ENCODE measurements at regions not wholly inside any gene's neighbourhood (a gene's known extent, or its start where the extent isn't known, plus 50 kb on each side); places are given as distances from the start of the nearest gene placed in this dataset.
"Not testable (repeated sequence)": the region's sequence is repeated elsewhere in the genome, so short reads cannot be mapped to it uniquely, and the experiment has no call there.

GRCh38 chr4:134501973-134502643 is 300.5 kb upstream of the PABPC4L start:
- TF ChIP-seq, protein P1, sequence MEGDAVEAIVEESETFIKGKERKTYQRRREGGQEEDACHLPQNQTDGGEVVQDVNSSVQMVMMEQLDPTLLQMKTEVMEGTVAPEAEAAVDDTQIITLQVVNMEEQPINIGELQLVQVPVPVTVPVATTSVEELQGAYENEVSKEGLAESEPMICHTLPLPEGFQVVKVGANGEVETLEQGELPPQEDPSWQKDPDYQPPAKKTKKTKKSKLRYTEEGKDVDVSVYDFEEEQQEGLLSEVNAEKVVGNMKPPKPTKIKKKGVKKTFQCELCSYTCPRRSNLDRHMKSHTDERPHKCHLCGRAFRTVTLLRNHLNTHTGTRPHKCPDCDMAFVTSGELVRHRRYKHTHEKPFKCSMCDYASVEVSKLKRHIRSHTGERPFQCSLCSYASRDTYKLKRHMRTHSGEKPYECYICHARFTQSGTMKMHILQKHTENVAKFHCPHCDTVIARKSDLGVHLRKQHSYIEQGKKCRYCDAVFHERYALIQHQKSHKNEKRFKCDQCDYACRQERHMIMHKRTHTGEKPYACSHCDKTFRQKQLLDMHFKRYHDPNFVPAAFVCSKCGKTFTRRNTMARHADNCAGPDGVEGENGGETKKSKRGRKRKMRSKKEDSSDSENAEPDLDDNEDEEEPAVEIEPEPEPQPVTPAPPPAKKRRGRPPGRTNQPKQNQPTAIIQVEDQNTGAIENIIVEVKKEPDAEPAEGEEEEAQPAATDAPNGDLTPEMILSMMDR (IDR thresholded peaks at IDR 0.05; ENCODE audit: insufficient read depth, low read length, poor library complexity, severe bottlenecking): no peak
- no peak for TF ChIP-seq EZH2phosphoT487 (conservative IDR thresholded peaks at IDR 0.05; ENCODE audit: low read length)
- Histone ChIP-seq H3F3A (ENCODE audit: insufficient read depth) (no peaks in the 10 kb centered on the region), H2AFZ (ENCODE audit: low read depth, low read length, severe bottlenecking) (no peak overlapping the region)

DNA sequence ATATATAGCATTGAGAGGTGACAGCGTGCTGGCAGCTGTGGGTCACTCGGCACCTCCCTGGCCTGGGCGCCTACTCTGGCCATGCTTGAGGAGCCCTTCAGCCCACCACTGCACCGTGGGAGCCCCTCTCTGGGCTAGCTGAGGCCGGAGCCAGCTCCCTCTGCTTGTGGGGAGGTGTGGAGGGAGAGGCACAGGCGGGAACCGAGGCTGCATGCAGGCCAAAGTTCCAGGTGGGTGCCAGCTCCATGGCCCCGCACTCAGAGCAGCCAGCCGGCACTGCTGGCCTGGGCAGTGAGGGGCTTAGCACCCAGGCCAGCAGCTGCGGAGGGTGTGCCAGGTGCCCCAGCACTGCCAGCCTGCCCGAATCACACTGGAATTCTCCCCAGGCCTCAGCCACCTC is 299.9 kb upstream of the PABPC4L start:
- H3K9ac ChIP-seq (ENCODE audit: low read length); H3K36me3 ChIP-seq (ENCODE audit: low read length); H2AFZ ChIP-seq (ENCODE audit: low read depth, low read length, severe bottlenecking); H3K9me3 ChIP-seq (ENCODE audit: insufficient read depth, low read length); H3K4me2 ChIP-seq (ENCODE audit: low read depth, low read length, poor library complexity, severe bottlenecking); H3F3A ChIP-seq (ENCODE audit: insufficient read depth); H4K20me1 ChIP-seq (ENCODE audit: low read depth, low read length); H3K79me2 ChIP-seq (ENCODE audit: insufficient read depth, low read length); H3K4me3 ChIP-seq (ENCODE audit: insufficient read depth, low read length, poor library complexity, severe bottlenecking); H3K9me2 ChIP-seq (replicated peaks; ENCODE audit: insufficient read depth, low read length); H3K27me3 ChIP-seq (ENCODE audit: low read length); H3K27ac ChIP-seq (ENCODE audit: low read depth, low read length): not testable (repeated sequence)

More at GRCh38 chr4:134501973-134502643, 300.5 kb upstream of the PABPC4L start:
- H3K27ac ChIP-seq (ENCODE audit: low read depth, low read length): no peak overlapping the region
- no peaks in the 10 kb centered on the region for H4K20me1 ChIP-seq (ENCODE audit: low read depth, low read length)
- no peaks in the 10 kb centered on the region for H3K9me3 ChIP-seq (ENCODE audit: insufficient read depth, low read length)
- H3K4me2 ChIP-seq (ENCODE audit: low read depth, low read length, poor library complexity, severe bottlenecking): no peak overlapping the region
- H3K36me3 ChIP-seq (ENCODE audit: low read length): no peaks in the 10 kb centered on the region
- H3K9me2 ChIP-seq (replicated peaks; ENCODE audit: insufficient read depth, low read length): no peaks in the 10 kb centered on the region
- no peaks in the 10 kb centered on the region for H3K27me3 ChIP-seq (ENCODE audit: low read length)
- no peak overlapping the region for H3K9ac ChIP-seq (ENCODE audit: low read length)
- no peaks in the 10 kb centered on the region for H3K79me2 ChIP-seq (ENCODE audit: insufficient read depth, low read length)
- no peak overlapping the region for H3K4me3 ChIP-seq (ENCODE audit: insufficient read depth, low read length, poor library complexity, severe bottlenecking)

DNA sequence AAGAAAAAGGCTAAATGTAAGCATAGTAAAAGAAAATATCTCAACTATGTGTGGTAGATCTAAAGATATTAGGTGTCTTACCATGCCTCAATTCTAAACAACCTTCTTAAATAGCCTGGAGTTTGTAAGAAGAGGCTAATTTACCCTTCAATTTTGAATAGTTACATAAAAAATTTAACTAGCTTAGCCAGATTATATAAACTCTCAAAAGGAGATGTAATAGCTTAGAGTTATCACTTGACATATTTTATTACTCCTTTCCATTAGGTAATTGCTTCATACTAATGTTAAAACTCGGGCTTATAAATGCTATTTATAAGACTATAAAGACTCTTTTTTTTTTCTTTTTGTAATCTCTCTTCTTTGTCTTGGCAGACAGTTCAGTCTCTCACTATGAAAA is 297.5 kb upstream of the PABPC4L start:
- Histone ChIP-seq H4K20me1 (ENCODE audit: low read depth, low read length) (no peaks in the 10 kb centered on the region), H3K79me2 (ENCODE audit: insufficient read depth, low read length) (no peaks in the 10 kb centered on the region), H3K9me2 (replicated peaks; ENCODE audit: insufficient read depth, low read length) (no peaks in the 10 kb centered on the region), H3K9me3 (ENCODE audit: insufficient read depth, low read length) (no peaks in the 10 kb centered on the region), H3F3A (ENCODE audit: insufficient read depth) (no peaks in the 10 kb centered on the region), H3K36me3 (ENCODE audit: low read length) (no peaks in the 10 kb centered on the region), H3K9ac (ENCODE audit: low read length) (no peak overlapping the region), H2AFZ (ENCODE audit: low read depth, low read length, severe bottlenecking) (no peak overlapping the region), H3K27ac (ENCODE audit: low read depth, low read length) (no peak overlapping the region), H3K4me2 (ENCODE audit: low read depth, low read length, poor library complexity, severe bottlenecking) (no peak overlapping the region), H3K27me3 (ENCODE audit: low read length) (no peaks in the 10 kb centered on the region), H3K4me3 (ENCODE audit: insufficient read depth, low read length, poor library complexity, severe bottlenecking) (no peak overlapping the region)
- TF ChIP-seq, protein P1 (IDR thresholded peaks at IDR 0.05; ENCODE audit: insufficient read depth, low read length, poor library complexity, severe bottlenecking): no peak
- no peak for TF ChIP-seq EZH2phosphoT487 (conservative IDR thresholded peaks at IDR 0.05; ENCODE audit: low read length)

- no peaks in the 10 kb centered on the region for H3K9me3 ChIP-seq (ENCODE audit: insufficient read depth, low read length)
- H2AFZ ChIP-seq (ENCODE audit: low read depth, low read length, severe bottlenecking): no peak overlapping the region
- H3K4me2 ChIP-seq (ENCODE audit: low read depth, low read length, poor library complexity, severe bottlenecking): no peak overlapping the region
- TF ChIP-seq, protein P1 (IDR thresholded peaks at IDR 0.05; ENCODE audit: insufficient read depth, low read length, poor library complexity, severe bottlenecking): no peak
- no peak for TF ChIP-seq EZH2phosphoT487 (conservative IDR thresholded peaks at IDR 0.05; ENCODE audit: low read length)
- no peaks in the 10 kb centered on the region for H3K9me2 ChIP-seq (replicated peaks; ENCODE audit: insufficient read depth, low read length)
- H3K9ac ChIP-seq (ENCODE audit: low read length): no peak overlapping the region
- no peaks in the 10 kb centered on the region for H4K20me1 ChIP-seq (ENCODE audit: low read depth, low read length)
- H3K4me3 ChIP-seq (ENCODE audit: insufficient read depth, low read length, poor library complexity, severe bottlenecking): no peak overlapping the region
- no peaks in the 10 kb centered on the region for H3K79me2 ChIP-seq (ENCODE audit: insufficient read depth, low read length)
- no peaks in the 10 kb centered on the region for H3K36me3 ChIP-seq (ENCODE audit: low read length)
- no peaks in the 10 kb centered on the region for H3K27me3 ChIP-seq (ENCODE audit: low read length)
- H3F3A ChIP-seq (ENCODE audit: insufficient read depth): no peaks in the 10 kb centered on the region
- no peak overlapping the region for H3K27ac ChIP-seq (ENCODE audit: low read depth, low read length)
These were observed 289.3 kb upstream of the PABPC4L start for GRCh38 chr4:134490863-134491262.

- not testable (repeated sequence) for H3K4me3 ChIP-seq (ENCODE audit: insufficient read depth, low read length, poor library complexity, severe bottlenecking); H3K9ac ChIP-seq (ENCODE audit: low read length); H3K27ac ChIP-seq (ENCODE audit: low read depth, low read length); H4K20me1 ChIP-seq (ENCODE audit: low read depth, low read length); H3K9me2 ChIP-seq (replicated peaks; ENCODE audit: insufficient read depth, low read length); H3K79me2 ChIP-seq (ENCODE audit: insufficient read depth, low read length); H3K9me3 ChIP-seq (ENCODE audit: insufficient read depth, low read length); H3K4me2 ChIP-seq (ENCODE audit: low read depth, low read length, poor library complexity, severe bottlenecking); H3K27me3 ChIP-seq (ENCODE audit: low read length); H2AFZ ChIP-seq (ENCODE audit: low read depth, low read length, severe bottlenecking); H3F3A ChIP-seq (ENCODE audit: insufficient read depth); H3K36me3 ChIP-seq (ENCODE audit: low read length)
These were observed 281.9 kb upstream of the PABPC4L start for GRCh38 chr4:134483514-134483913.

Measured in SU-DHL-6 (cell line).